GM12873 (cell line): ENCODE measurements at regions not wholly inside any gene's neighbourhood (a gene's known extent, or its start where the extent isn't known, plus 50 kb on each side); places are given as distances from the start of the nearest gene placed in this dataset.

Experiments
- CTCF ChIP-seq: IDR thresholded peaks from 2 replicates; pipeline ENCODE4 v1.5.1; 2012; ENCODE audit warnings: low read depth, mild to moderate bottlenecking, moderate library complexity, low read length, control low read depth; ENCODE audit not compliant: insufficient read depth; ENCODE audit errors: missing control alignments

GRCh38 chr14:51334566-51334965, 94.5 kb downstream of the TMX1 start:
- no peak for TF ChIP-seq CTCF

GRCh38 chr14:51335531-51335930, 95.5 kb downstream of the TMX1 start:
- no peak for TF ChIP-seq CTCF

GRCh38 chr14:51335961-51336723, 96.1 kb downstream of the TMX1 start:
- TF ChIP-seq CTCF: no peak

- no peak for TF ChIP-seq CTCF
Observed at GRCh38 chr14:51336734-51337133, 96.7 kb downstream of the TMX1 start.

- TF ChIP-seq CTCF: no peak
Observed at GRCh38 chr14:51337520-51337919, 97.5 kb downstream of the TMX1 start.

- no peak for TF ChIP-seq CTCF
Observed at GRCh38 chr14:51341338-51341737, 101.3 kb downstream of the TMX1 start.

GRCh38 chr14:51342226-51342625, 102.2 kb downstream of the TMX1 start:
- TF ChIP-seq CTCF: no peak
